HAP-1 (cell line): ENCODE measurements at regions not wholly inside any gene's neighbourhood (a gene's known extent, or its start where the extent isn't known, plus 50 kb on each side); places are given as distances from the start of the nearest gene placed in this dataset.

Experiments
- DNase-seq, 2 experiments: peaks; one replicate each; pipeline ENCODE4 v3.0.0-alpha.2; 2016 to 2020; ENCODE audit warnings: low spot score in 2 of 2
- H3K27me3 ChIP-seq: fragments of 250-450 bp; sonication (Bioruptor Pico); 2 replicates; pipeline ENCODE4 v1.5.1; 2020; ENCODE audit warnings: low read depth, mild to moderate bottlenecking, moderate library complexity
- H3K36me3 ChIP-seq: fragments of 250-450 bp; sonication (Bioruptor Pico); replicated peaks from 2 replicates; pipeline ENCODE4 v1.5.1; 2020; ENCODE audit warnings: mild to moderate bottlenecking
- H3K4me1 ChIP-seq: fragments of 250-450 bp; sonication (Bioruptor Pico); 2 replicates; pipeline ENCODE4 v1.5.1; 2020; ENCODE audit warnings: mild to moderate bottlenecking
- H3K4me3 ChIP-seq: fragments of 250-450 bp; sonication (Bioruptor Pico); 2 replicates; pipeline ENCODE4 v1.5.1; 2020; ENCODE audit warnings: mild to moderate bottlenecking, moderate library complexity
- H3K9me3 ChIP-seq: fragments of 250-450 bp; sonication (Bioruptor Pico); 2 replicates; pipeline ENCODE4 v1.5.1; 2020; ENCODE audit warnings: mild to moderate bottlenecking, moderate library complexity
- in situ Hi-C: fragments of 300-500 bp; cut with MboI; formaldehyde crosslinking; loops from 3 replicates; pipeline ENCODE4 v1.14.3; 2020; ENCODE audit warnings: low sequenced_read_pairs, inconsistent platforms, mixed read lengths

GRCh38 chr6:14831937-14832336 is 413.9 kb upstream of the JARID2 start:
- in situ Hi-C loops: no loop called here
- Histone ChIP-seq H3K4me3 (no peak overlapping the region), H3K36me3 (no peaks in the 10 kb centered on the region)

GRCh38 chr6:14832427-14832826 is 413.4 kb upstream of the JARID2 start:
- in situ Hi-C loops: no loop called here
- no peak for DNase-seq

More at GRCh38 chr6:14831937-14832336, 413.9 kb upstream of the JARID2 start:
- Histone ChIP-seq H3K9me3 (no peaks in the 10 kb centered on the region), H3K27me3 (peaks cover 2% of the 10 kb centered on the region; the same call in 1 of the 2 replicates), H3K4me1 (no peaks in the 10 kb centered on the region)
- DNase-seq: no peak

GRCh38 chr6:14834851-14835530 is 410.9 kb upstream of the JARID2 start:
- DNase-seq: no peak
- Histone ChIP-seq H3K36me3 (no peaks in the 10 kb centered on the region), H3K4me1 (peaks cover 14% of the 10 kb centered on the region), H3K9me3 (no peaks in the 10 kb centered on the region), H3K27me3 (no peaks in the 10 kb centered on the region), H3K4me3 (no peak overlapping the region)
- in situ Hi-C loops: no loop called here

More at GRCh38 chr6:14832427-14832826, 413.4 kb upstream of the JARID2 start:
- Histone ChIP-seq H3K4me3 (no peak overlapping the region), H3K9me3 (no peaks in the 10 kb centered on the region), H3K27me3 (peaks cover 2% of the 10 kb centered on the region; the same call in 1 of the 2 replicates), H3K36me3 (no peaks in the 10 kb centered on the region), H3K4me1 (peaks cover 2% of the 10 kb centered on the region)

DNA sequence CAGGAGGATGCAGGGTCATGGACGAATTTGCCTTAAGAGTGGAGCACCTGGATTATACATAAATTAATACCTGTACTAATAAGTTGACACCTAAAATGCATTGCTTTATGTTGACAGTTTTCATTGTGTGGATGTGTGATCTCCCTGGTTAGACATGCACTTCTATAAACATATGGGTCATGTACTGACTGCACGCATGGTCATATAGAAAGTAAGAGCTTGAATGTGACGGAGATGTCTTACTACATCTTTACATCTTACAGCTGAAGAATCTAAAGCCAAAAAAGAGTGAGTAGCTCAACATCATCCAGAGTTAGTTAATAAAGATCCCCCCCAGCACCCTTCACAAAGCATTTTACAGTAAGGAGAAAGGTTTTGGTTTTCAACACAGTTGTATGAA is 408.4 kb upstream of the JARID2 start:
- Histone ChIP-seq H3K4me3 (no peak overlapping the region), H3K4me1 (peaks cover 14% of the 10 kb centered on the region), H3K36me3 (no peaks in the 10 kb centered on the region), H3K9me3 (no peaks in the 10 kb centered on the region), H3K27me3 (no peaks in the 10 kb centered on the region)
- in situ Hi-C loops: no loop called here
- DNase-seq: no peak

DNA sequence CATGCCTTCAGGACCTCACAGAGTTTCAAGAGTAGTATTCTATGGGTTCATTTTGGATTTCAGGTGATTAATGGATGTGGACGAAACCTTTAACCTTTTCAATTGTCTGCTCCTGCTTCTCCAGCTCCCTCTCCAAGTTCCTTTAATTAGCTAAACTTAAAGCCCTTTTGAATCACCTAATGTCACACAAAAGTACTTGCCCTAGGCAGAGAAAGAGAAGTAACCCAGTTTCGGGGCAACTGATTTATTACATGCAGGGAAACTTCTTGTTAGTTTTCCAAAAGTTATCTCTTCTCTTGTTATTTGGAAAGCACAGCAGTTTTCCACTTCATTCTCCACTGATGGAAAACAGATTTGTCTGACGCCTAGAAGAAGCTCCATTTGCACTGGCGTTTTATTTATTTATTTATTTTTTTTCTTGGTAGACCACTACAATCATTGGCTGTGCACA is 407.7 kb upstream of the JARID2 start:
- Histone ChIP-seq H3K9me3 (no peaks in the 10 kb centered on the region), H3K4me3 (no peak overlapping the region), H3K36me3 (no peaks in the 10 kb centered on the region), H3K4me1 (peaks cover 14% of the 10 kb centered on the region), H3K27me3 (no peaks in the 10 kb centered on the region)
- peak; percentile 21 to 91 for DNase-seq
- in situ Hi-C loops: no loop called here

- H3K9me3 ChIP-seq: no peaks in the 10 kb centered on the region
- peaks cover 14% of the 10 kb centered on the region for H3K4me1 ChIP-seq
- no peak overlapping the region for H3K4me3 ChIP-seq
- no peaks in the 10 kb centered on the region for H3K36me3 ChIP-seq
- DNase-seq: no peak
- H3K27me3 ChIP-seq: no peaks in the 10 kb centered on the region
- in situ Hi-C loops: no loop called here
Observed at GRCh38 chr6:14841901-14842421, 403.9 kb upstream of the JARID2 start.

- Histone ChIP-seq H3K36me3 (no peaks in the 10 kb centered on the region), H3K9me3 (no peaks in the 10 kb centered on the region), H3K4me1 (no peaks in the 10 kb centered on the region), H3K27me3 (no peaks in the 10 kb centered on the region), H3K4me3 (no peak overlapping the region)
- no peak for DNase-seq
- in situ Hi-C loops: no loop called here
Observed at GRCh38 chr6:14844411-14844810, 401.5 kb upstream of the JARID2 start.

DNA sequence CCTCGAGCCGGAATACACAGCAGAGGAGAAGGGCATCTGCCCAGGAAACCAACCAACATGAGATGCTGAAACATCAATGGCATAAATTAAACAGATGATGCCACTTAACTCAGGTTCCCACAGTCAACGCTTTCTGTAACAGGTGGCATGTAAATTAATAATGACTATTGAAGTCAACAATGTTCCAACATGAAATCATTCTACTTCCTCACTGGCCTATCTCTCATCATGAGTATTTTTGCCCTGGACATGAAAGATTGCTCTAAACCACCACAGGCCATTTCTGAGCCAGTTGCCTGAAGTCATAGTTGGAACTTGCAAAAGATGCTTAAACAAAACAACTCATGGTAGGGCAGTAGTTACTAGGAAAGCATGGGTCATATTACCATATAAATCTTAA is 397.9 kb upstream of the JARID2 start:
- Histone ChIP-seq H3K4me1 (no peaks in the 10 kb centered on the region), H3K9me3 (no peaks in the 10 kb centered on the region), H3K27me3 (no peaks in the 10 kb centered on the region), H3K36me3 (no peaks in the 10 kb centered on the region), H3K4me3 (no peak overlapping the region)
- DNase-seq: no peak
- in situ Hi-C loops: no loop called here

DNA sequence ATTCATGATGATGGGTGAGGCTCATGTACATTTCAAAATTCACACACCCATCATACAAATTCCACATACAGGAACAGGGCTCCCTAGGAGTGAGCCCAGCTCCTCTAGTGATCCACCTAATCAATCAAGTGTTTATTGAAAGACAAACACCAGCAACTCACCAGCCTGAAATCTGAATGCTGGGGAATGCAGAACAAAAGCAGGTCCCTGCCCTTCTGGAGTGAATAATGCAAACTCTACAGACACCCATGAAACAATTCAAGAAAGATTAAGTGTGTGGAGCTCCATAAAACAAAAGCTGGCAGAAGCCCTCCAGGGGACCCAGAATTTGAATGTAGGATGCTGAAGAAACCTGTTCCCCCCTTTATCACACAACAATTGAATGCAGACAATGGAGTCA is 396.7 kb upstream of the JARID2 start:
- no peaks in the 10 kb centered on the region for H3K9me3 ChIP-seq
- peak in 1 of 2 experiments; percentile 12 for DNase-seq
- no peaks in the 10 kb centered on the region for H3K4me1 ChIP-seq
- in situ Hi-C loops: no loop called here
- H3K4me3 ChIP-seq: no peak overlapping the region
- no peaks in the 10 kb centered on the region for H3K27me3 ChIP-seq
- H3K36me3 ChIP-seq: no peaks in the 10 kb centered on the region

DNA sequence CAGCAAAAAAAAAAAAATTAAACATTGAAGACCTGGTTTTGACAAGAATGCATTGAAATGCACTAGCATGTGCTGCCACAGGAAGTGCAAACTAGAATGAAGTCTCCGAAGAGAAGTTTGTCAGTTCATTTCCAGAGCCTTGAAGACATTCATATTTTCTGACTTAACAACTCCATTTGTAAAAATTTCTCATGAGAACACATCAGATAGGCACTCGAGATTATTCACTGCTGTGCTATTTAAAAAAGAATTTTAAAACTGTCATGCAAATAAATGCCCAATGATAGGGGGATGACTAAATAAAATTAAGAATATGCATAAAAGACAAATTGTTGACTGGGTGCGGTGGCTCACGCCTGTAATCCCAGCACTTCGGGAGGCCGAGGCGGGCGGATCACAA is 394.6 kb upstream of the JARID2 start:
- no peak for DNase-seq
- Histone ChIP-seq H3K27me3 (no peaks in the 10 kb centered on the region), H3K4me1 (no peaks in the 10 kb centered on the region), H3K36me3 (no peaks in the 10 kb centered on the region), H3K9me3 (no peaks in the 10 kb centered on the region), H3K4me3 (no peak overlapping the region)
- in situ Hi-C loops: no loop called here

DNA sequence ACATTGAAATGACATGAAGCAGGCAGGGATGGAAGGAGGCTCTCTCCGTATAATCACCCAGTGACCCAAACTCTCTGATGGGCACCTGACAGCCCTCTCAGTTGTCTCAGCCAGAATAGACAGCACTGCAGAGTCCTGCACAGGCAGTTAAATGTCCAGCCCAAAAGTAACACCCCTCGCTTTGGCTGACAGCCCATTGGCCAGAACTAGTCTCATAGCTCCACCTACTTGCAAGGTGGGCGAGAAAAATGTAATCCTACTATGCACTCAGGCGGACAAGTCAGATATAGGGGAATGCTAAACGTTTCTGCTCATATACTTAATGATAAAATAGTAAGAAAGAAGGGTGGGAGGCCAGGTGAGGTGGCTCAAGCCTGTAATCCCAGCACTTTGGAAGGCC is 393.5 kb upstream of the JARID2 start:
- in situ Hi-C loops: no loop called here
- Histone ChIP-seq H3K4me1 (no peaks in the 10 kb centered on the region), H3K36me3 (no peaks in the 10 kb centered on the region), H3K4me3 (no peak overlapping the region), H3K9me3 (no peaks in the 10 kb centered on the region), H3K27me3 (no peaks in the 10 kb centered on the region)
- DNase-seq: no peak

- Histone ChIP-seq H3K36me3 (no peaks in the 10 kb centered on the region), H3K9me3 (no peaks in the 10 kb centered on the region), H3K4me1 (no peaks in the 10 kb centered on the region), H3K27me3 (no peaks in the 10 kb centered on the region), H3K4me3 (no peak overlapping the region)
- no peak for DNase-seq
- in situ Hi-C loops: no loop called here
Observed at GRCh38 chr6:14856177-14856576, 389.7 kb upstream of the JARID2 start.

- Histone ChIP-seq H3K36me3 (no peaks in the 10 kb centered on the region), H3K27me3 (no peaks in the 10 kb centered on the region), H3K4me1 (no peaks in the 10 kb centered on the region), H3K9me3 (no peaks in the 10 kb centered on the region), H3K4me3 (no peak overlapping the region)
- DNase-seq: no peak
- in situ Hi-C loops: no loop called here
Observed at GRCh38 chr6:14857001-14857400, 388.9 kb upstream of the JARID2 start.

DNA sequence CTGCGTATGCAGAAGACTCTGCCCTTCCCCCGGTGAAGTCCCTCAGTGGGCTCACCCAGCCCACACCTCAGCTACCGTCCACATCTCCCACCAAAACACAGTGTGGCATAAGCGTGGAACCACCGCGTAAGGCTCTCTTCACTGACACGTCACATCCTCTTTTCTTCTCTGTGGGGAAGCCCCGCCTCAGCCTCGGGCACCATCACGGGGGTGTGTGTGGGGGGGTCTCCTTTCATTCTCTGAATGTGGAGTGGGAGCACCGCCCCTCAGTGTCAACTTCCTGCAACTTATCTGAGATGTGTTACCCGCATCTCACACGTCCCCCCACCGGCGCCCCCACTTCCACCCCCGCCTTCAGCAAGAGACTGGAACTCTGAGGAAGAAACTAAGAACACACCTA is 388.4 kb upstream of the JARID2 start:
- Histone ChIP-seq H3K27me3 (no peaks in the 10 kb centered on the region), H3K36me3 (no peaks in the 10 kb centered on the region), H3K4me1 (no peaks in the 10 kb centered on the region), H3K4me3 (no peak overlapping the region), H3K9me3 (no peaks in the 10 kb centered on the region)
- no peak for DNase-seq
- in situ Hi-C loops: no loop called here

DNA sequence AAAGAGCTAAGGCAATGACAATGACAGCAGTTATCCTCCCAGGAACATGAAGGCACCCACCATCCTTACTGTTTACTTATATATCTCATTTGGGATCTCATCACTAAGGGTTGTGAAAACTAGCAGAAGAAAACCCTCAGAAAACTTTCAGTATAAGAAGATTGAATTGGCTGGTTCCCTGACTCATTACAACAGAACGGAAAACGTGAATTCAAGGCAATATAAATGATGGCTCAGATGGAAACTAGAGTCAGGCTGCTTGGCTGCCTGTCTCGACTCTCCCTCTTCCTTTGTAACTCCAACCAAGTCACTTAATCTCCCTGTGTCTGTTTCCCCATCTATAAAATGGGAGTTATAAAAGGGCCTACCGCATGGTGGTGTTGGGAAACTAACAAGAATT is 387.1 kb upstream of the JARID2 start:
- no peaks in the 10 kb centered on the region for H3K9me3 ChIP-seq
- no peaks in the 10 kb centered on the region for H3K4me1 ChIP-seq
- H3K4me3 ChIP-seq: no peak overlapping the region
- no peak for DNase-seq
- in situ Hi-C loops: no loop called here
- no peaks in the 10 kb centered on the region for H3K27me3 ChIP-seq
- no peaks in the 10 kb centered on the region for H3K36me3 ChIP-seq
